HG03469 (cell line): ENCODE measurements at regions not wholly inside any gene's neighbourhood (a gene's known extent, or its start where the extent isn't known, plus 50 kb on each side); places are given as distances from the start of the nearest gene placed in this dataset.

Source experiments
- ATAC-seq: cut with Tn5 transposase; IDR thresholded peaks from one replicate; pipeline ENCODE4 v1.9.1; 2021; ENCODE audit warnings: mild to moderate bottlenecking, moderate library complexity, moderate number of reproducible peaks; ENCODE audit not compliant: unreplicated experiment

GRCh38 chr12:4137015-4137414 is 136.5 kb upstream of the CCND2 start:
- no peak for ATAC-seq

GRCh38 chr12:4135919-4136605 is 137.5 kb upstream of the CCND2 start:
- ATAC-seq, result peak; percentile 64

DNA sequence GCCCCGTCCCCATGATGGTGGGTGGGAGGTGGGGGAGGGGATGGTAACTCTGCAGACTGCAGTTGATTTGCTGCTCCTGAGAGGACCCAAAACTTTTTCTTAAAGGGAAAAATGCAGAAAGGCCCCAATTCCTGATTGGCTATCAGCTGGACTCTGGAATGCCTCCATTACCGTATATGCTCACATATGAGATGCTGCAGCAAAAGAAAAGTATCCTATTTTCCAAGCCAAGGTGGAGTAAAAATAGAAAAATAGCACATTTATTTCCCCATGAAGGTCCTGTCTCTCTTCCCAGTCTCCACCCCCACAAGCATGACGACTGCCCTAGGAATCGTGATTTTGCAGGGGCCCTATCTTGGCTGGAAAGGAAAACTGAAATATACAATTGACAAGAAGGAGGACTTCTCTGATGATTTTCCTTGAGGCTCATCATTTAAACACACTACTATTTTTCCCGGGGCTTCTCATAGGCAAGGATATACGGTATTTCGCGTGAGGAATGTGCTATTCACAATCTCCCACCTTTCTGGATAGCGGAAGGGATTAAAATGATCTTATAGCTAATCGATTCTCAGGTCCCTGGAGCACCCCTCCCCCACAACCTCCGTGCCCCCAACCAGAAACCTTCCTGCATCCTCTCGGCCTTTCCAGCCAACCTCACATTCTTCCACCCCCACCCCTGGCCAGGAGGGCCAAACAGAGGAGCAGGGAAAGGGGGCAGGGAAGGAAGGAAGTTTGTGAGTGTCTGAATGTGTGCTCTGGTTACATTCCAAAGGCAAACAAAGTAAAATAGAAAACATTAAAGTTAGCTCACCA is 138.9 kb upstream of the CCND2 start:
- no peak for ATAC-seq

- no peak for ATAC-seq
Observed at GRCh38 chr12:4133636-4134447, 139.7 kb upstream of the CCND2 start.

GRCh38 chr12:4133029-4133428 is 140.5 kb upstream of the CCND2 start:
- no peak for ATAC-seq

- no peak for ATAC-seq
Observed at GRCh38 chr12:4121506-4122020, 152.0 kb upstream of the CCND2 start.

DNA sequence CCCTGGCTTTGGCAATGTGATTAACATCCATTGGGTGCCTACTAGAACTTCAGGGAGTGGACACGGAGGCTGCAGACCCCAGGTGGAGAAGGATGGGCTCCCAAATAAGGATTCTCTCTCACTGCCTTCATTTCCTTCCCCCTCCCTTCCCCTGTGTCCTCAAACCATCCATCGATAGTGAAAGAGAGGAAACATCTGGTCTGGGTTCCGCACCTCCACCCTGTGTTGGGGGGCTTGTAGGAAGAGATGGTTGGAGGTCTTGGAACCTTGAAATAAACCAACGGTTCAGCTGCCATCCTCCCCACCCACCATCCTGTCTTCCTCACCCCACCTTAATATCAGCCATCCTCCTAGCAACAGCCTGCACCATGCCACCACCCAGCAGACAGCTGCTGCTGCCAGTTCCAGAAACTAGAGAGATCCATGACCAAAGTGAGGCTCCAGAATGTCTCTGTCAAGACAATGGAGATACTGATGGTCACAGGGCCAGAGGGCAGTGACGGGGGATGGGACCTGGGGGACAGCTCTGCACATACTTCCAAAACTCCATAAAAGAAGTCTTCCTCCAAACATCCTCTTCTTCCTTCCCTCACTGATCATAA is 153.1 kb upstream of the CCND2 start:
- no peak for ATAC-seq

DNA sequence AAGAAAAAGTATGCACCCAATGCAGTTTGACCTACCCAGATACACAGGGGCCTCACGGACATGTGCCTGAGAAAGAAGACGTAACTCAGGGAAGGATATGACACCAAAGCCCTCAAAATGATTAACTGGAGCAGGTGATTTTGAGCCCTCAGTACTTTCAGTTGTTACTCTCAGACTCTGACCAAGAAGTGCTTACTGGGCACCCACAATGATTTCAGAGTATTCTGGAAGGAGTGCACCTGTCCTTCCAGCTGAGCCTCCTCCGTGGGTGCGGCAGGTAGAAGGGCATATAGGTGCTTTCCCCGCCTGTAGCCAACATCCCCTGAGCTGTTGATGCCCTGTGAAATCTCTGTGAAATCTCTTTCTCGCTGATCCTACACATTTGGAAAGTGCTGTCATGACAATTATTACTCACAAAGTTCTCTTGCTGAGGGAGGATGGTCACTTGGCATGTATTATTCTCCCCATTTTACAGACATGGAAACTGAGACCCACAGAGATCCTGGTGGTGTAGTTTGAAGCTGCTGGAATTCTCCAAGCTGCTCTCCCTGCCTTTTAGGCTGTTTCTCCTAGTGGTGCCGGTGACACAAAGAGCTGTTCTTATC is 154.3 kb upstream of the CCND2 start:
- peak; percentile 59 for ATAC-seq

DNA sequence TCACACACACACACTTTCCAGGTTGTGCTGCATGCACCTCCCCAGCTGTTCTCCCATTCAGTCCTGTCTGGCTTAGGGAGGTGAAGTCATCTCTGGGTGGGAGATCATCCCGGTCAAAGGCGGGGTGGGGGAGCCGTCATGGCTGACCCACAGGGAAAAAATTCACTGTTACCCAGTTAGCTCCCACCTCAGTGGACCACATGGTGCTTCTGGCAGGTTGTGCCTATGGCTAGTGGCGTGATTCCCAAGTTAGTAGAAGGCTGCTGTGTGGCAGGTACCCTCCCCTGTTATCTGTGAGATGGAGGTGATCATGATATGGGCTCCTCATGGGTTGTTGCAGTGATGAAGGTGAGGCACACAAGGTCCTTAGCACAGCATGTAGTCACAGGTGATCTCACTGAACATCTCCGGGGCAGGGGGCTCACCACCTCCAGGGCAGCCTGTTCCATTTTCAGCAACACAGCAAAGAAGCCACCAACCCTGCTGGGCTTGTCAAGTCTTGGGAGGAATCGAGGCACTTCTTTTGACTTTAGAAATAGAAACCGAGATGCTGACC is 154.9 kb upstream of the CCND2 start:
- ATAC-seq, result no peak

GRCh38 chr12:4118017-4118510 is 155.5 kb upstream of the CCND2 start:
- no peak for ATAC-seq

DNA sequence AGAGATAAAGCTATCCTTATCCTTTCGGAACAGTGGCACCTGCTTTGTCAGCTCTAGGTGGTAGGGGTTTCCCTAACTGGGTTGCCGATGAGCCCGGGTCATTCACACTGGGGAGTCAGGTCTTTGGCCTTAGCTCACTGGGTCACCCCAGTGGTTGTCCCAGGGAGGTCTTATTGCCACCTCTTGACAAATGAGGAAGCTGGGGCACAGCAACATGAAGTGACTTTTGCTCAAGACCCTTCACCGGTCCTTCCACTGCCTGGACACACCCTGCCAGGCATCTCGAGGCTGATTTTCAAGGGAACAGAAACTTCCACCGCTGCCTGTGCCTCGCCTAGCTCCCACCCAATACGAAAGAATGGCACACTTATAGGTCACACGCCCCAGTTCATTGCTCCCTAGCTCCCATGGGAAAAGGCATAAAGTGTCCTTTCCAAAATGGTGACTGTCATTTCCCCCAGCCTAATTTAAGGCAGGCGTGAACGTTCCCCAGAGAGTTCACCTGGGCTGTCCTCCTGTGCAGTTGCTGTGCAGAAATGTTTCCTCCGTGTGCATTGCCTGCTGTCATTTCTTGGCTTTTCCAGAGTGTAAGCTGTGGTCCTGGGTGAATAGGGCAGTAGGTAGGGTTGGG is 156.1 kb upstream of the CCND2 start:
- ATAC-seq, result no peak

DNA sequence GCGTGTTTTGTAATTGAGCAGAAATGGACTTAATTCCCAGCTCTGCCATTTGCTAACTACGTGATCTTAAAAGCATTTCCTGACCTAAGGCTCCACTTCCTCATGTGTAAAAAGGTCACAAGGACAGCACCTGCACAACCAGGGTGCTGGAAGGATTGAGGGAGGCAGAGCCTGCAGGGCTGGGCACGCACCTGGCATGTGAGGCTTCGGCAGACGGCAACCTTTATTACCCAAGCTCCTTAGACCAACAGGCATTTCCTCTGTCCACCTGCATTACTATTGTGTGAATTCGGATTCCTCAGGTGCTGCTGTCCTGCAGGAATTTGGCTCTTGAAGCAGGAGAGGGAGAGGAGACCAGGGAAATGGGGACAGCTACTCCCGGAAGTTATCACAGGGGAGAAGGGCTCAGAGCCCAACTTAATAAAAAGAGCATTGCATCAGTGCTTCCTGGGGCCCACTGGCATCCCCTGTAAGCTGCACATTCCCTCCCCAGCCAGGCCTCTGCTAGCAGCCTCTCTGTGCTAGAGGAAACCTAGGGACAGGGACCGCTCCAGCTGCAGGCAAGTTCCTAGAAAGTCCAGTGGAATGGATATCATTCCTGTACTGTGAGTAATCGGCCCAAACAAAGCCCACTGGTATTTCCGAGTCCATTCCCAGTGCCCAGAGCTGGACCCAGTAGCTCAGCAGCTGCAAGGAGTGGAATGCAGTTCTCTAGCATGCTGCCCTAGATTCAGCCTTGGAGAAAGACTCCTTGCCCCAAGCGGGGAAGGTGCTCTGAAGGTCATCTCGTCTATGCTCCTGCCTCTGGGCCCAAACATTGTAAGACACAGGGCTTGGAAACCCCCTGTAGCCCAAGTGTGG is 157.1 kb upstream of the CCND2 start:
- ATAC-seq, result no peak

- no peak for ATAC-seq
Observed at GRCh38 chr12:4115570-4115969, 158.0 kb upstream of the CCND2 start.

GRCh38 chr12:4114986-4115385 is 158.6 kb upstream of the CCND2 start:
- ATAC-seq, result no peak

DNA sequence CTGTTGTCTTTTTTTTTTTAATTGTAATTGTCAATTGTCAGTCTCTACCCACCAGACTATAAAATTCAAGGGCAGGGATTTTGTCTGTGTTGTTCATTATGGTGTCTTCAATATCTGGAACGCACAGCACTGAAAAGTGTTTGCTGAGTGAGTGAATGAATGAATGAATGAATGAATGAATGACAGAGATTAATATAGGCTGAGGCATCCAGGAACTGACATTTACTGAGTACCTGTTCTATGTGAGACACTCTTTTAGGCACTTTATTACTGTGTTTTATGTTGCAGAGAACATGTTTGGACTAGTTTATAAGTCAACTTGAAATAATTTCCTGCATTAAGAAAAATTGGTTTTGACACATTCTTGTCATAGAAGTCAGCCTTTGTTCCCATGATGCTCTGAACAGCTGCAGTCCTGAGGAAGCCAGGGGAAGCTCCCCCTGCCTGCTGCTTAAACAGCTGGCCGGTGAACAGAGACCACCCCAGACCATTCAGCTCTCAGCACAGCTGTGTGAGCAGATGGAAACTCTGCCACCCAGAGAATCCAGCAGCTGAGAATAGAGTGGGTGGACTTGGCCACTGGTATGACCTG is 160.7 kb upstream of the CCND2 start:
- no peak for ATAC-seq

DNA sequence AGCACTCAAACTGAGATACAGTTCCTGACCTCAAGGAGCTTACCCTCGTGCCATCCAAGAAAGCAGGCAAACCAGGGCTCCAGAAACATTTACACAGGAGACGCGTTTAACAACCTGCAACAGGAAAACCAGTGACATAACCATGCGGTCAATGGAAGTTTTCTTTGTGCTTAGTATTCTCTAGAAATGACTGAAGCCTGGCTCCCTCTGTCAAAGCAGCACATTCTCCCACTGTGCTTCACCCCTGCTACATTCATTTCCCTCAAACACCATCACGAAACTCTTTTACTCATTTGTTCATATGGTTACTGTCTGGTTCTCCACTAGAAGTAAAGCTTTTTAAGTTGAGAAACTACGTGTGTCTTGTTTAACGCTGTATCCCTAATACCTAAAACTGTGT is 161.3 kb upstream of the CCND2 start:
- no peak for ATAC-seq

DNA sequence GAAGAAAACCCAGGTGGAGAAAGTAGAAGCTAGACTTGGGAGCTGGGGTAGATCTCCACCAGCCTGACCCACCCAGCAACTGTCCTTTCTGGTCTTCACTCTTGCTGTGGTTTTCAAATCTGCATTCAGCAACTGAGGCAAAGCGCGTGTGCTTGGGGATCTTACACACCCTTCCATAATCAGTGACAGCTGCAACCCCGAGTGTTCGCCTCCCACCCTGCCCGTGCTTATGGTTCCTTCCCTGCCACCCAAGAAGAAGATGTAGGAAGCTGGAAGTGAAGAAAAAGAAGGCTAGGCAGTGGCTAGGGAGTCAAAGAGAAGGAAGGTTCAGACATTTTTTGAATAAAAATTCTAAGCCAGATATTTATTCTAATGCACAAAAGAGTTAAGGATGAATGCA is 162.6 kb upstream of the CCND2 start:
- ATAC-seq, result no peak

GRCh38 chr12:4109826-4110225 is 163.7 kb upstream of the CCND2 start:
- ATAC-seq, result no peak
